PC-3 (cell line): ENCODE measurements at regions not wholly inside any gene's neighbourhood (a gene's known extent, or its start where the extent isn't known, plus 50 kb on each side); places are given as distances from the start of the nearest gene placed in this dataset.
"Not testable (repeated sequence)": the region's sequence is repeated elsewhere in the genome, so short reads cannot be mapped to it uniquely, and the experiment has no call there.

Source experiments
- ATAC-seq: fragments of 200-7000 bp; cut with Tn5 transposase; 2 replicates; pipeline ENCODE4 v1.9.1; 2020; ENCODE audit warnings: mild to moderate bottlenecking, moderate library complexity
- BruUV-seq: library from RNA; stranded (reverse); fragments of 400-500 nt; replicated peaks from 2 replicates; lab custom pipeline; 2021; lab: Mats Ljungman, UMichigan
- CTCF ChIA-PET: fragments of 300-600 bp; sonication (Branson Sonifier 250); formaldehyde crosslinking; loops from one replicate; lab custom pipeline; 2022; ENCODE audit warnings: antibody characterized with exemption; lab: Charles Lee
- POLR2A ChIA-PET: fragments of 300-600 bp; sonication (Branson Sonifier 250); formaldehyde crosslinking; loops from one replicate; lab custom pipeline; 2022; ENCODE audit warnings: antibody characterized with exemption; ENCODE audit not compliant: unreplicated experiment; lab: Charles Lee
- DNase-seq: peaks from one replicate; pipeline ENCODE4 v3.0.0-alpha.2; 2015
- H2AFZ ChIP-seq: fragments of 300-600 bp; sonication (generic); 2 replicates; pipeline ENCODE4 v1.6.0; 2016; ENCODE audit warnings: antibody characterized with exemption, low read length
- H3F3A ChIP-seq: fragments of 300-600 bp; sonication (generic); one replicate; pipeline ENCODE4 v1.6.0; 2017; ENCODE audit warnings: antibody characterized with exemption, low read length, control low read depth, mild to moderate bottlenecking; ENCODE audit not compliant: unreplicated experiment
- H3K27ac ChIP-seq: fragments of 300-600 bp; sonication (generic); 2 replicates; pipeline ENCODE4 v1.5.1; 2016; ENCODE audit warnings: mild to moderate bottlenecking, low read length
- H3K27me3 ChIP-seq: fragments of 300-600 bp; sonication (generic); 2 replicates; pipeline ENCODE4 v1.6.1; 2016; ENCODE audit warnings: low read length, mixed read lengths
- H3K36me3 ChIP-seq: fragments of 300-600 bp; sonication (generic); 2 replicates; pipeline ENCODE4 v1.6.1; 2016; ENCODE audit warnings: low read depth, mixed run types, low read length, mixed read lengths
- H3K4me1 ChIP-seq: fragments of 300-600 bp; sonication (generic); 2 replicates; pipeline ENCODE4 v1.5.1; 2016; ENCODE audit warnings: low read length; ENCODE audit not compliant: insufficient read depth
- H3K4me2 ChIP-seq: fragments of 300-600 bp; sonication (generic); 2 replicates; pipeline ENCODE4 v1.6.0; 2016; ENCODE audit warnings: low read length
- H3K4me3 ChIP-seq: fragments of 300-600 bp; sonication (generic); 2 replicates; pipeline ENCODE4 v1.5.1; 2016; ENCODE audit warnings: mild to moderate bottlenecking, low read length, mixed read lengths
- H3K79me2 ChIP-seq: fragments of 300-600 bp; sonication (generic); 2 replicates; pipeline ENCODE4 v1.6.1; 2017; ENCODE audit warnings: low read length, mixed read lengths
- H3K9ac ChIP-seq: fragments of 300-600 bp; sonication (generic); 2 replicates; pipeline ENCODE4 v1.6.0; 2016; ENCODE audit warnings: mild to moderate bottlenecking, low read length
- H3K9me2 ChIP-seq: fragments of 300-600 bp; sonication (generic); replicated peaks from 2 replicates; pipeline ENCODE4 v1.6.1; 2016; ENCODE audit warnings: mixed run types, low read length, mixed read lengths
- H3K9me3 ChIP-seq: fragments of 300-600 bp; sonication (generic); 2 replicates; pipeline ENCODE4 v1.6.1; 2016; ENCODE audit warnings: low read length, mixed read lengths
- H4K20me1 ChIP-seq: fragments of 300-600 bp; sonication (generic); 2 replicates; pipeline ENCODE4 v1.6.1; 2016; ENCODE audit warnings: low read length, mixed read lengths
- EZH2 ChIP-seq: fragments of 300-600 bp; sonication (generic); IDR thresholded peaks from one replicate; pipeline ENCODE4 v1.6.1; 2017; ENCODE audit warnings: antibody characterized with exemption, mild to moderate bottlenecking, low read length; ENCODE audit not compliant: unreplicated experiment
- EZH2phosphoT487 ChIP-seq: fragments of 300-600 bp; sonication (generic); IDR thresholded peaks from 2 replicates; pipeline ENCODE4 v1.6.1; 2018; ENCODE audit warnings: mild to moderate bottlenecking, antibody characterized with exemption, low read length, borderline replicate concordance
- intact Hi-C: fragments of 100-400 bp; cut with micrococcal nuclease; formaldehyde crosslinking; loops from 2 replicates; pipeline ENCODE4 v1.9.0; 2023
- TF ChIP-seq, protein P1 (sequence below): fragments of 300-600 bp; sonication (generic); conservative IDR thresholded peaks from 2 replicates; pipeline ENCODE4 v1.5.1; 2017; ENCODE audit warnings: antibody characterized with exemption, low read depth, mild to moderate bottlenecking, low read length

DNA sequence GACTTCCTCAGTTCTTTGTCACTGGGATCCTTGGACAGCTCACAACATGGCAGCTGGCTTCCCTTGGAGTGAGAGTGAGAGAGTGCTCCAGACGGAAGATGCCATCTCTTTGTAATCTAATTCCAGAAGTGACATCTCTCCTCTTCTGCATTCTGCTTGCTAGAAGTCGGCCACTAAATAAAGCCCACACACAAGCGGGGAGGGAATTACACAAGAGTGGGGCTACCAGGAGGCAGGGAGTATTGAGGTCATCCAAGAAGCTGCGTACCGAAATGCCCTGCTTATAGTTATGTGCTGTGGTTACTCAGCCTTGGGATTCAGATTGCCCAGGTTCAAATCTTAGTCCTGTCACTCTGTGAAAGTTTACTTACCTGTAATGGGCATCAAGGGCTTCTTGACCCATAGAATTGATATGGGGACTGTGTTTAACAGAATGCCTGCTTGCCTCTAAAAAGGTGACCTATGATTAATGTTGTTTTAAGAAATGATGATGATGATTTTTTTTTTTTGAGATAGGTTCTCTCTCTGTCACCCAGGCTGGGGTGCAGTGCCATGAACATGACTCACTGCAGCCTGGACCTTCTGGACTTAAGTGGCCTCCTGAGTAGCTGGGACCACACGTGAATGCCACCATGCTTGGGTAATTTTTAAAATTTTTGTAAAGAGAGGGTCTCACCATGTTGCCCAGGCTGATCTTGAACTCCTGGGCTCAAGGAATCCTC, 120.9 kb upstream of the HS3ST2 start:
- no peaks in the 10 kb centered on the region for H3K36me3 ChIP-seq
- H3K4me3 ChIP-seq: no peak overlapping the region
- POLR2A ChIA-PET: no interaction called here
- no peaks in the 10 kb centered on the region for H3K27me3 ChIP-seq
- CTCF ChIA-PET: no interaction called here
- intact Hi-C loops: no loop called here
- no peak for TF ChIP-seq EZH2
- TF ChIP-seq, protein P1, sequence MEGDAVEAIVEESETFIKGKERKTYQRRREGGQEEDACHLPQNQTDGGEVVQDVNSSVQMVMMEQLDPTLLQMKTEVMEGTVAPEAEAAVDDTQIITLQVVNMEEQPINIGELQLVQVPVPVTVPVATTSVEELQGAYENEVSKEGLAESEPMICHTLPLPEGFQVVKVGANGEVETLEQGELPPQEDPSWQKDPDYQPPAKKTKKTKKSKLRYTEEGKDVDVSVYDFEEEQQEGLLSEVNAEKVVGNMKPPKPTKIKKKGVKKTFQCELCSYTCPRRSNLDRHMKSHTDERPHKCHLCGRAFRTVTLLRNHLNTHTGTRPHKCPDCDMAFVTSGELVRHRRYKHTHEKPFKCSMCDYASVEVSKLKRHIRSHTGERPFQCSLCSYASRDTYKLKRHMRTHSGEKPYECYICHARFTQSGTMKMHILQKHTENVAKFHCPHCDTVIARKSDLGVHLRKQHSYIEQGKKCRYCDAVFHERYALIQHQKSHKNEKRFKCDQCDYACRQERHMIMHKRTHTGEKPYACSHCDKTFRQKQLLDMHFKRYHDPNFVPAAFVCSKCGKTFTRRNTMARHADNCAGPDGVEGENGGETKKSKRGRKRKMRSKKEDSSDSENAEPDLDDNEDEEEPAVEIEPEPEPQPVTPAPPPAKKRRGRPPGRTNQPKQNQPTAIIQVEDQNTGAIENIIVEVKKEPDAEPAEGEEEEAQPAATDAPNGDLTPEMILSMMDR: no peak
- no peak for TF ChIP-seq EZH2phosphoT487
- BruUV-seq: no TSS peak
- no peaks in the 10 kb centered on the region for H3K9me3 ChIP-seq
- no peaks in the 10 kb centered on the region for H4K20me1 ChIP-seq
- H2AFZ ChIP-seq: no peak overlapping the region
- no peak overlapping the region for H3K9ac ChIP-seq
- no peak overlapping the region for H3K4me2 ChIP-seq
- no peak for ATAC-seq
- H3K9me2 ChIP-seq: no peaks in the 10 kb centered on the region
- no peak for DNase-seq
- H3K27ac ChIP-seq: no peak overlapping the region
- no peaks in the 10 kb centered on the region for H3K79me2 ChIP-seq
- H3K4me1 ChIP-seq: no peaks in the 10 kb centered on the region
- H3F3A ChIP-seq: no peaks in the 10 kb centered on the region

DNA sequence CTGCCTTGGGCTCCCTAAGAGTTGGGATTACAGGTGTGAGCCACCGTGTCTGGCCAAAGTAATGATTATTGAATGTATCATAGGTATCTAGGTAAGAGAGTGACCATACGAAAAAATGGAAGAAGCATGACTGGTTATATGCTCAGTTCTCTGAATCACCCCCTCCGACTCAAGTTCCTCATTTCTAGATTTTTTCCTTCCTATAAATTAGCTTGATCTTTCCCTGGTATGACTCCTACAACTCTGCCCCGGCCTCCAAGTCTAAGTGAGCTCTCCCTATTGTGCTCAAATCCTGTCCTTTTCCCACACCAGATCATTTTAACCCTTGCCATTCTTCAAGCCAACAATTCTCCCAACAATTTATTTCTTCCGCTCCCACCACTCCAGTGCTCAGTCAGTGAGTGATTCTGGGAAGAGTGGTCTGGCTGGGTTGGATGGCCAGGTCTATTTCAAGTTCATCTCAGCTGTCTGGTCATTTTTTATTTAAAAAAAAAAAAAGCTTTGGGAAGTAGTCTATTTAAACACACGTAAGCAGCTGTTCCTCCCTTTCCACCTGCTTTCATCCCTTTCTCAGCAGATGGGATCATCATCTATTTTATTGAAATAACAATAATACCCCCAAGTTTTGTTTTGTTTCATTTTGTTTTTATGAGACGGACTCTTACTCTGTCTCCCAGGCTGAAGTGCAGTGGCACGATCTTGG, 120.2 kb upstream of the HS3ST2 start:
- ChIA-PET POLR2A (no interaction called here), CTCF (no interaction called here)
- no peaks in the 10 kb centered on the region for H3K27me3 ChIP-seq
- no peak overlapping the region for H3K27ac ChIP-seq
- H3K36me3 ChIP-seq: no peaks in the 10 kb centered on the region
- intact Hi-C loops: no loop called here
- no peak overlapping the region for H3K4me2 ChIP-seq
- no peak overlapping the region for H2AFZ ChIP-seq
- BruUV-seq: no TSS peak
- ATAC-seq (no peak), DNase-seq (no peak)
- no peaks in the 10 kb centered on the region for H3K4me1 ChIP-seq
- H3K9me3 ChIP-seq: no peaks in the 10 kb centered on the region
- no peaks in the 10 kb centered on the region for H3K79me2 ChIP-seq
- no peaks in the 10 kb centered on the region for H3K9me2 ChIP-seq
- TF ChIP-seq, protein P1: no peak
- TF ChIP-seq EZH2phosphoT487: no peak
- no peak overlapping the region for H3K9ac ChIP-seq
- H4K20me1 ChIP-seq: no peaks in the 10 kb centered on the region
- H3F3A ChIP-seq: no peaks in the 10 kb centered on the region
- H3K4me3 ChIP-seq: no peak overlapping the region

DNA sequence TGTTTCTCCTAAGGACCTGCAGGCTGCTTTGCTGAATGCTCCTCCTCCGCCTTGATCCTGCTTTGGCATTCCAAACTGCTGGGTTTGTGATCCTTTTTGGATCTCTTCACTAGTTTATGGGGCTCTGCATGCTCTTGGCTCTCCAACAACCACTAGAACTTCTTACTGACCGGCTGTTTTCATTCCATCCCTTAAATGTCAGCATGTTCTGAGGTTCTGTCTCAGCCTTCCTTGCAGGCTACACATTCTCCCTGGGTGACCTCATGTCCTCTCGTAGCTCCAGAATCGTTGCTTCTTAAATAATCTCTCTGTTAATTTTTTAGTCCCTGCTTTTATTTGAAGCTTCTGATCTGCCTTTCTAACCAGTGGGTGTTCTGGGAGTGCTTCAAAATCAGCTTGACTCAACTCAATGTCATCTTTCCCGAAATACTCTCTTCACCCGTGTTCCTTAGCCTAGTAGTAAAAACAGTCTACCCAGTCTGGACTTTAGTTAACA, 119.0 kb upstream of the HS3ST2 start:
- TF ChIP-seq EZH2 (no peak), EZH2phosphoT487 (no peak)
- TF ChIP-seq, protein P1: no peak
- Histone ChIP-seq H3K4me1 (no peaks in the 10 kb centered on the region), H3K27ac (no peak overlapping the region), H3K4me3 (no peak overlapping the region), H3K9ac (no peak overlapping the region), H3K9me3 (no peaks in the 10 kb centered on the region), H3K4me2 (no peak overlapping the region), H3K9me2 (no peaks in the 10 kb centered on the region), H3F3A (no peaks in the 10 kb centered on the region), H3K36me3 (no peaks in the 10 kb centered on the region), H3K27me3 (no peaks in the 10 kb centered on the region), H3K79me2 (no peaks in the 10 kb centered on the region), H4K20me1 (no peaks in the 10 kb centered on the region), H2AFZ (no peak overlapping the region)
- no TSS peak for BruUV-seq
- CTCF ChIA-PET: no interaction called here
- ATAC-seq: no peak
- DNase-seq: no peak
- POLR2A ChIA-PET: interaction anchor here (0.6 kb wide), 1 partner anchor 1149 kb away, joined by 3 read pairs; no protein-coding TSS in a partner anchor
- intact Hi-C loops: no loop called here

DNA sequence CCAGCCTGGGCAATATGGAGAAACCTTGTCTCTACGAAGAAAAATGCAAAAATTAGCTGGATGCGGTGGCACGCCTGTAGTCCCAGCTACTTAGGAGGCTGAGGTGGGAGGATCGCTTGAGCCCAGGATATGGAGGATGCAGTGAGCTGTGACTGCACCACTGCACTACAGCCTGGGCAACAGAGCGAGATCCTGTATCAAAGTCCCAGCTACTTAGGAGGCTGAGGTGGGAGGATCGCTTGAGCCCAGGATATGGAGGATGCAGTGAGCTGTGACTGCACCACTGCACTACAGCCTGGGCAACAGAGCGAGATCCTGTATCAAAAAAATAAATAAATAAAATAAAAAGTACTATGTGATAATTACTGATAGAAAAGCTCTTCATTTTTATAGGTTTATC, 118.2 kb upstream of the HS3ST2 start:
- DNase-seq, H2AFZ ChIP-seq, H3K36me3 ChIP-seq, BruUV-seq, H3K27ac ChIP-seq, POLR2A ChIA-PET, H3K79me2 ChIP-seq, intact Hi-C loops, ATAC-seq, H4K20me1 ChIP-seq, H3F3A ChIP-seq, H3K27me3 ChIP-seq, H3K9me3 ChIP-seq, H3K4me2 ChIP-seq, CTCF ChIA-PET, H3K4me3 ChIP-seq, H3K9me2 ChIP-seq, H3K4me1 ChIP-seq, H3K9ac ChIP-seq: not testable (repeated sequence)
